Lung (tissue), 11 donors: ENCODE measurements at regions not wholly inside any gene's neighbourhood (a gene's known extent, or its start where the extent isn't known, plus 50 kb on each side); places are given as distances from the start of the nearest gene placed in this dataset.

Experiments
- ATAC-seq: fragments of 200-7000 bp; cut with Tn5 transposase; one replicate; pipeline ENCODE4 v1.9.1; 2020; ENCODE audit warnings: moderate number of reproducible peaks; ENCODE audit not compliant: insufficient read depth, low FRiP score
- DNase-seq, 3 donors: peaks; one replicate each; pipeline ENCODE4 v3.0.0-alpha.2; 2013 to 2017
- H3K27ac ChIP-seq, 2 donors: one replicate each; pipeline ENCODE4 v1.5.1; 2013; ENCODE audit warnings: mild to moderate bottlenecking in 2 of 2, moderate library complexity in 2 of 2, control low read depth in 1 of 2, inconsistent platforms in 1 of 2, low read depth in 1 of 2, low read length in 1 of 2
- H3K27me3 ChIP-seq, 3 donors: one replicate each; pipeline ENCODE4 v1.5.1; 2013; ENCODE audit warnings: low read length in 2 of 3; ENCODE audit not compliant: control insufficient read depth in 3 of 3, insufficient read depth in 3 of 3
- H3K36me3 ChIP-seq, 4 donors: one replicate each; pipeline ENCODE4 v1.5.1; 2013; ENCODE audit warnings: low read length in 4 of 4, mild to moderate bottlenecking in 1 of 4, moderate library complexity in 1 of 4; ENCODE audit not compliant: control insufficient read depth in 4 of 4, insufficient read depth in 4 of 4
- H3K4me1 ChIP-seq, 5 donors: one replicate each; pipeline ENCODE4 v1.5.1; 2013; ENCODE audit warnings: low read length in 5 of 5, mild to moderate bottlenecking in 2 of 5, moderate library complexity in 1 of 5; ENCODE audit not compliant: control insufficient read depth in 5 of 5, insufficient read depth in 5 of 5
- H3K4me3 ChIP-seq: one replicate; pipeline ENCODE4 v1.5.1; 2013; ENCODE audit warnings: mild to moderate bottlenecking, control low read depth, moderate library complexity
- H3K9ac ChIP-seq, 2 donors: one replicate each; pipeline ENCODE4 v1.5.1; 2013; ENCODE audit warnings: low read length in 2 of 2, control low read depth in 1 of 2; ENCODE audit not compliant: insufficient read depth in 1 of 2
- H3K9me3 ChIP-seq, 4 donors: one replicate each; pipeline ENCODE4 v1.5.1; 2013; ENCODE audit warnings: low read length in 3 of 4, mild to moderate bottlenecking in 1 of 4, moderate library complexity in 1 of 4; ENCODE audit not compliant: control insufficient read depth in 4 of 4, insufficient read depth in 3 of 4
- CTCF ChIP-seq: IDR thresholded peaks from 2 replicates; pipeline ENCODE4 v1.5.1; 2012; ENCODE audit warnings: mild to moderate bottlenecking; ENCODE audit errors: control extremely low read depth, extremely low read depth
- whole genome bisulfite sequencing, 2 donors: extraction: QIAGEN DNeasy Blood & Tissue Kit; methylation state at CpG; one replicate each; pipeline ENCODE4 v1.1.7; 2013; 5-methylcytosine and 5-hydroxymethylcytosine counted together
- donor health status: control.
- donor health status: control.
- donor health status: Bipolar disorder and iron deficiency.
- donor health status: healthy.
- donor health status: DM: yes; HTN: yes; CAD: no.

DNA sequence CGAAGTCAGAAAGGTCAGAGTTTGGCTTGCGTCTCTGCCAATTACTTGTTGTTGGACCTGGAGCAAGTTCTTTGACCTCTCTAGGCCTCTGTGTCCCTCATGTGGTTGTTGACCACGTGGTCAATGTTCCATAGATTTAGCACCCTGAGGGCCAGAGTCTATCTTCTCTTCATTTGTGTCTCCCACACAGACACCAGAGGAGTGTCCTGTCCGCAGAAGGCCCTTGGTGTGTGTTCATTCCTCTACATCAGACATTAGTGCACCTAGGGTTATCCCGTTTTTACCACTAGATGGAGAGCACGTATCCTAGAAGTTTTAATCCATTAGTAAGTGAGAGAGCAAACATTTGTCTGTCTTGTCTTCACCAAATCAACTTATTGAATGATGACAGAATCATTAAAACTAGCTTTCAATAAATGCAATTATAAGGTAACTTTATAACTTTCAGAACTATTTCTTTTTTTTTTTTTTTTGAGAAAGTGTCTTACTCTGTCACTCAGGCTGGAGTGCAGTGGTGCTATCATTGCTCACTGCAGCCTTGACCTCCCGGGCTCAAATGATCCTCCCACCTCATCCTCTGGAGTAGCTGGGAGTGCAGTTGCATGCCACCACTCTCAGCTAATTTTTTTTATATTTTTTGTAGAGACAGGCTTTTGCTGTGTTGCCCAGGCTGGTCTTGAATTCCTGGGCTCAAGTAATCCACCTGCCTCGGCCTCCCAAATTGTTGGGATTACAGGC lies 122.5 kb upstream of the ANKRD1 start:
- H3K4me1 ChIP-seq, result peaks cover 0 to 8% (median 0%) of the 10 kb centered on the region in 5 donors
- no peak overlapping the region for H3K9ac ChIP-seq
- no peaks in the 10 kb centered on the region for H3K36me3 ChIP-seq
- H3K4me3 ChIP-seq, result no peak overlapping the region
- WGBS, 2 donors, result 68 to 81% methylated on average over 8 of the region's 8 CpGs
- no peak for TF ChIP-seq CTCF
- DNase-seq (peak in 2 of 3 donors; percentile 50 to 62), ATAC-seq (no peak)
- H3K27ac ChIP-seq, result no peak overlapping the region
- no peaks in the 10 kb centered on the region for H3K27me3 ChIP-seq
- H3K9me3 ChIP-seq, result no peaks in the 10 kb centered on the region

DNA sequence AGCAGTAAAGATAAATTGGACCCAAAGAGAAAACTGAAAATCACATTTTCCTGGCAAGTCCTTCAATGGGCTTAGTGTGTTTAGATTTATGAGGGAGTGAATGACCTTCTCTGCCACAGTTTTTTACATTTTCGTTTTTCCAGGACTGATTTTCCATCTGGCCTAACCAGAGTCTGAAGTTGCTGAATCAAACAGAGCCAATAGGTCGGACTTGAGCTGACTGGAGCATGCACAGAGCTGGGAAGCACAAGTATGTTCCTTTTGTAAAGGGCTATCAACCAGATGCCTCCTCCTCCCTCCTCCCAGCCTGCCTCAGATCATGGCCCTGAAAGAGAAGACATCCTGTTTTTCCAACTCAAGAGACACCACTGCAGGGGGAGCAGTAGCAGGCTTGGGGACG lies 126.0 kb upstream of the ANKRD1 start:
- H3K9ac ChIP-seq, result no peak overlapping the region
- ATAC-seq, result no peak
- H3K27ac ChIP-seq, result no peak overlapping the region
- no peak for DNase-seq
- H3K36me3 ChIP-seq, result no peaks in the 10 kb centered on the region
- no peaks in the 10 kb centered on the region for H3K9me3 ChIP-seq
- no peak for TF ChIP-seq CTCF
- H3K27me3 ChIP-seq, result no peaks in the 10 kb centered on the region
- peaks cover 2 to 35% (median 4%) of the 10 kb centered on the region in 5 donors for H3K4me1 ChIP-seq
- no peak overlapping the region for H3K4me3 ChIP-seq
- WGBS, 2 donors, result 41 to 53% methylated on average over 3 of the region's 3 CpGs

- peaks cover 2 to 40% (median 8%) of the 10 kb centered on the region in 5 donors for H3K4me1 ChIP-seq
- no peaks in the 10 kb centered on the region for H3K27me3 ChIP-seq
- no peak overlapping the region for H3K9ac ChIP-seq
- ATAC-seq (no peak), DNase-seq (no peak)
- H3K4me3 ChIP-seq, result no peak overlapping the region
- whole genome bisulfite sequencing, 2 donors, result 78 to 79% methylated on average over 2 of the region's 2 CpGs
- no peaks in the 10 kb centered on the region for H3K9me3 ChIP-seq
- no peak for TF ChIP-seq CTCF
- no peaks in the 10 kb centered on the region for H3K36me3 ChIP-seq
- no peak overlapping the region for H3K27ac ChIP-seq
Measured at GRCh38 chr10:91048380-91048779, 127.5 kb upstream of the ANKRD1 start.
